ENCODE measurements at regions not wholly inside any gene's neighbourhood (a gene's known extent, or its start where the extent isn't known, plus 50 kb on each side); places are given as distances from the start of the nearest gene placed in this dataset.

- 75% methylated on average over 15 to 17 of the region's 18 CpGs for WGBS, 2 donors
- DNase-seq (ENCODE audit: low spot score in 2 of 2): peak in 1 of 2 donors; percentile 80
- no peak for TF ChIP-seq POLR2A (IDR thresholded peaks at IDR 0.05)
- no peak for TF ChIP-seq CTCF (IDR thresholded peaks at IDR 0.05)
- intact Hi-C loops (cut with DNase I; ENCODE audit: low total_unique reads): no loop called here
- no peak overlapping the region for H3K4me3 ChIP-seq (ENCODE audit: low read depth, poor library complexity, severe bottlenecking)
Measured at GRCh38 chr7:126040114-126041045, 1110.8 kb upstream of the POT1 start.

GRCh38 chr7:126026421-126027088 is 1096.9 kb upstream of the POT1 start:
- H3K4me3 ChIP-seq (ENCODE audit: low read depth, poor library complexity, severe bottlenecking): no peak overlapping the region
- intact Hi-C loops (cut with DNase I; ENCODE audit: low total_unique reads): no loop called here
- WGBS, 2 donors: 21 to 23% methylated on average over 3 of the region's 3 CpGs
- TF ChIP-seq CTCF (IDR thresholded peaks at IDR 0.05): no peak
- TF ChIP-seq POLR2A (IDR thresholded peaks at IDR 0.05): no peak
- no peak for DNase-seq (ENCODE audit: low spot score in 2 of 2)

- no peak for DNase-seq (ENCODE audit: low spot score in 2 of 2)
- no peak overlapping the region for H3K4me3 ChIP-seq (ENCODE audit: low read depth, poor library complexity, severe bottlenecking)
- TF ChIP-seq CTCF (IDR thresholded peaks at IDR 0.05) (no peak), POLR2A (IDR thresholded peaks at IDR 0.05) (no peak)
- intact Hi-C loops (cut with DNase I; ENCODE audit: low total_unique reads): no loop called here
Measured at GRCh38 chr7:126022452-126022851, 1092.8 kb upstream of the POT1 start.

- DNase-seq (ENCODE audit: low spot score in 2 of 2): no peak
- TF ChIP-seq POLR2A (IDR thresholded peaks at IDR 0.05): no peak
- no peak for TF ChIP-seq CTCF (IDR thresholded peaks at IDR 0.05)
- 91 to 97% methylated on average over 1 of the region's 1 CpG for WGBS, 2 donors
- intact Hi-C loops (cut with DNase I; ENCODE audit: low total_unique reads): loop anchor here (5.0 kb wide), 1 partner anchor 371 kb away; no protein-coding TSS in a partner anchor
- no peak overlapping the region for H3K4me3 ChIP-seq (ENCODE audit: low read depth, poor library complexity, severe bottlenecking)
Measured at GRCh38 chr7:126016722-126017121, 1087.1 kb upstream of the POT1 start.

GRCh38 chr7:126005064-126005463 is 1075.4 kb upstream of the POT1 start:
- no peak overlapping the region for H3K4me3 ChIP-seq (ENCODE audit: low read depth, poor library complexity, severe bottlenecking)
- TF ChIP-seq CTCF (IDR thresholded peaks at IDR 0.05): no peak
- WGBS, 2 donors: 70 to 78% methylated on average over 4 of the region's 4 CpGs
- DNase-seq (ENCODE audit: low spot score in 2 of 2): no peak
- intact Hi-C loops (cut with DNase I; ENCODE audit: low total_unique reads): no loop called here
